SK-N-DZ (cell line): ENCODE measurements at regions not wholly inside any gene's neighbourhood (a gene's known extent, or its start where the extent isn't known, plus 50 kb on each side); places are given as distances from the start of the nearest gene placed in this dataset.

Source experiments
- small RNA-seq, 2 experiments: library from RNA; depleted of rRNA; stranded (forward); fragments of <200 nt; gene quantifications; one replicate each; pipeline ENCODE3, GENCODE V24; 2014

Small RNA genes lying in the stretch of these regions (small RNA-seq; reads per million reads assigned to genes)
- 0 reads per million in 2 experiments for gene AC096644.2
